ENCODE measurements at regions not wholly inside any gene's neighbourhood (a gene's known extent, or its start where the extent isn't known, plus 50 kb on each side); places are given as distances from the start of the nearest gene placed in this dataset.
"Not testable (repeated sequence)": the region's sequence is repeated elsewhere in the genome, so short reads cannot be mapped to it uniquely, and the experiment has no call there.

DNA sequence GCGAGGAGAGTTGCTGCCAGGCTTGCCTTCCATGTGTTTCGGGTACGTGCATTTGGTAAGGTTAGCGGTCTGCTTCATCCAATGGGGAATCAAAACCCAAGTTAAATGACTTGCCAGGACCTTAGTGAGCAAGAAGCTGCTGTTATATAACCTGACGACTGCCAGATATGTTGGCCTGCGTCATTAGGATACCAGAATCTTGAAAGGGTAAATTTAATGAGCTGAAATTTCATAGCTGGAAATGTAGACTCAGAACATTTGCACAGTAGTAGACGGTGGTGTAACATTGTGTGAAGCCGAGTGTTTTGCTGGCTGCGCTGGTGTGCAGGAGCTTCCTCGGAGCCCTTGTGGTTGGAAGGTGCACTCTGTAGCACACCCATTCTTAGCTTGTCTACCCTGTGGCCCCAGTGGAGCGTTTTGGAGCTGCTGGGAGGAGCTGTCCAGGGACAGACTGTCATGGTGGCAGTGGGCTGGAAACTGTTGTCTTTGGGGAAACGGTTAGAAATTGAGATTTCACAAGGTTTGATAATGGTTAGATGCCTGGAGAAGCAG, 66.3 kb upstream of the CRYM start:
- TF ChIP-seq, protein P1, sequence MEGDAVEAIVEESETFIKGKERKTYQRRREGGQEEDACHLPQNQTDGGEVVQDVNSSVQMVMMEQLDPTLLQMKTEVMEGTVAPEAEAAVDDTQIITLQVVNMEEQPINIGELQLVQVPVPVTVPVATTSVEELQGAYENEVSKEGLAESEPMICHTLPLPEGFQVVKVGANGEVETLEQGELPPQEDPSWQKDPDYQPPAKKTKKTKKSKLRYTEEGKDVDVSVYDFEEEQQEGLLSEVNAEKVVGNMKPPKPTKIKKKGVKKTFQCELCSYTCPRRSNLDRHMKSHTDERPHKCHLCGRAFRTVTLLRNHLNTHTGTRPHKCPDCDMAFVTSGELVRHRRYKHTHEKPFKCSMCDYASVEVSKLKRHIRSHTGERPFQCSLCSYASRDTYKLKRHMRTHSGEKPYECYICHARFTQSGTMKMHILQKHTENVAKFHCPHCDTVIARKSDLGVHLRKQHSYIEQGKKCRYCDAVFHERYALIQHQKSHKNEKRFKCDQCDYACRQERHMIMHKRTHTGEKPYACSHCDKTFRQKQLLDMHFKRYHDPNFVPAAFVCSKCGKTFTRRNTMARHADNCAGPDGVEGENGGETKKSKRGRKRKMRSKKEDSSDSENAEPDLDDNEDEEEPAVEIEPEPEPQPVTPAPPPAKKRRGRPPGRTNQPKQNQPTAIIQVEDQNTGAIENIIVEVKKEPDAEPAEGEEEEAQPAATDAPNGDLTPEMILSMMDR (IDR thresholded peaks at IDR 0.05), result not testable (repeated sequence)
- TF ChIP-seq POLR2A (IDR thresholded peaks at IDR 0.05; ENCODE audit: low read depth); EP300 (IDR thresholded peaks at IDR 0.05); POLR2AphosphoS5 (IDR thresholded peaks at IDR 0.05): not testable (repeated sequence)
